ENCODE measurements at regions not wholly inside any gene's neighbourhood (a gene's known extent, or its start where the extent isn't known, plus 50 kb on each side); places are given as distances from the start of the nearest gene placed in this dataset.
"Not testable (repeated sequence)": the region's sequence is repeated elsewhere in the genome, so short reads cannot be mapped to it uniquely, and the experiment has no call there.

- H3K4me3 ChIP-seq (ENCODE audit: control insufficient read depth in 1 of 2, extremely low read depth in 1 of 2, low read length in 1 of 2) = no peak overlapping the region
- H3K4me1 Mint-ChIP-seq = no peaks in the 10 kb centered on the region
- peaks cover 3 to 15% of the 10 kb centered on the region in 2 donors for H3K27me3 Mint-ChIP-seq
- no peaks in the 10 kb centered on the region for H3K36me3 Mint-ChIP-seq
- H3K27ac Mint-ChIP-seq = no peak overlapping the region
- no peak for DNase-seq
- peaks cover 0 to 20% of the 10 kb centered on the region in 2 experiments for H3K27me3 ChIP-seq (replicated peaks in 1 of 2; ENCODE audit: control insufficient read depth in 2 of 2, extremely low read depth in 1 of 2, insufficient read depth in 2 of 2, low read length in 1 of 2)
- no peak overlapping the region for H3K4me3 Mint-ChIP-seq
- CTCF ChIA-PET = no interaction called here
- POLR2A ChIA-PET = no interaction called here
- no peaks in the 10 kb centered on the region for H3K36me3 ChIP-seq (ENCODE audit: control insufficient read depth in 2 of 2, extremely low read depth in 1 of 2, insufficient read depth in 1 of 2, low read length in 1 of 2)
- H3K9me3 Mint-ChIP-seq = no peaks in the 10 kb centered on the region
- H3K9me3 ChIP-seq = no peaks in the 10 kb centered on the region
- H3K27ac ChIP-seq (ENCODE audit: low read length) = no peak overlapping the region
- no peak for ATAC-seq (replicated peaks in 1 of 4)
- H3K4me1 ChIP-seq (ENCODE audit: control insufficient read depth in 1 of 2, extremely low read depth in 1 of 2, insufficient read depth in 2 of 2, low read length in 2 of 2) = no peaks in the 10 kb centered on the region
- 100% methylated on average over 2 of the region's 4 CpGs for WGBS (ENCODE audit: insufficient coverage)
Measured at GRCh38 chr2:196516564-196516963, 123.0 kb upstream of the CCDC150 start.

GRCh38 chr2:196520605-196521004, 118.9 kb upstream of the CCDC150 start:
- no CpG with 5 or more reads among the region's 4 CpGs for WGBS (ENCODE audit: insufficient coverage)
- Mint-ChIP-seq H3K9me3 (no peaks in the 10 kb centered on the region), H3K27me3 (peaks cover 3 to 11% of the 10 kb centered on the region in 2 donors), H3K4me3 (no peak overlapping the region), H3K36me3 (no peaks in the 10 kb centered on the region), H3K27ac (no peak overlapping the region), H3K4me1 (no peaks in the 10 kb centered on the region)
- Histone ChIP-seq H3K9me3 (no peaks in the 10 kb centered on the region), H3K27me3 (replicated peaks in 1 of 2; ENCODE audit: control insufficient read depth in 2 of 2, extremely low read depth in 1 of 2, insufficient read depth in 2 of 2, low read length in 1 of 2) (no peaks in the 10 kb centered on the region), H3K4me3 (ENCODE audit: control insufficient read depth in 1 of 2, extremely low read depth in 1 of 2, low read length in 1 of 2) (no peak overlapping the region), H3K4me1 (ENCODE audit: control insufficient read depth in 1 of 2, extremely low read depth in 1 of 2, insufficient read depth in 2 of 2, low read length in 2 of 2) (no peaks in the 10 kb centered on the region), H3K27ac (ENCODE audit: low read length) (no peak overlapping the region), H3K36me3 (ENCODE audit: control insufficient read depth in 2 of 2, extremely low read depth in 1 of 2, insufficient read depth in 1 of 2, low read length in 1 of 2) (no peaks in the 10 kb centered on the region)
- CTCF ChIA-PET = no interaction called here
- POLR2A ChIA-PET = no interaction called here
- DNase-seq (no peak), ATAC-seq (replicated peaks in 1 of 4) (no peak)

GRCh38 chr2:196526981-196527725, 112.4 kb upstream of the CCDC150 start:
- CTCF ChIA-PET; H3K27me3 ChIP-seq (replicated peaks in 1 of 2; ENCODE audit: control insufficient read depth in 2 of 2, extremely low read depth in 1 of 2, insufficient read depth in 2 of 2, low read length in 1 of 2); H3K4me1 Mint-ChIP-seq; H3K9me3 Mint-ChIP-seq; H3K27ac Mint-ChIP-seq; H3K36me3 Mint-ChIP-seq; DNase-seq; H3K27ac ChIP-seq (ENCODE audit: low read length); H3K4me3 Mint-ChIP-seq; POLR2A ChIA-PET; ATAC-seq (replicated peaks in 1 of 4); H3K4me1 ChIP-seq (ENCODE audit: control insufficient read depth in 1 of 2, extremely low read depth in 1 of 2, insufficient read depth in 2 of 2, low read length in 2 of 2); H3K9me3 ChIP-seq; H3K36me3 ChIP-seq (ENCODE audit: control insufficient read depth in 2 of 2, extremely low read depth in 1 of 2, insufficient read depth in 1 of 2, low read length in 1 of 2); H3K4me3 ChIP-seq (ENCODE audit: control insufficient read depth in 1 of 2, extremely low read depth in 1 of 2, low read length in 1 of 2): not testable (repeated sequence)
- peaks cover 5 to 11% of the 10 kb centered on the region in 2 donors for H3K27me3 Mint-ChIP-seq
- 80% methylated on average over 4 of the region's 28 CpGs for WGBS (ENCODE audit: insufficient coverage)

- peaks cover 5 to 13% of the 10 kb centered on the region in 2 donors for H3K27me3 Mint-ChIP-seq
- peaks cover 0 to 3% of the 10 kb centered on the region in 2 experiments for H3K27me3 ChIP-seq (replicated peaks in 1 of 2; ENCODE audit: control insufficient read depth in 2 of 2, extremely low read depth in 1 of 2, insufficient read depth in 2 of 2, low read length in 1 of 2)
- no peak for ATAC-seq (replicated peaks in 1 of 4)
- H3K4me1 ChIP-seq (ENCODE audit: control insufficient read depth in 1 of 2, extremely low read depth in 1 of 2, insufficient read depth in 2 of 2, low read length in 2 of 2) = no peaks in the 10 kb centered on the region
- H3K27ac Mint-ChIP-seq = no peak overlapping the region
- ChIA-PET POLR2A (no interaction called here), CTCF (no interaction called here)
- H3K4me3 ChIP-seq (ENCODE audit: control insufficient read depth in 1 of 2, extremely low read depth in 1 of 2, low read length in 1 of 2) = no peak overlapping the region
- H3K27ac ChIP-seq (ENCODE audit: low read length) = no peak overlapping the region
- peaks cover 0 to 3% (median 0%) of the 10 kb centered on the region in 3 donors for H3K4me1 Mint-ChIP-seq
- no peaks in the 10 kb centered on the region for H3K9me3 ChIP-seq
- H3K36me3 ChIP-seq (ENCODE audit: control insufficient read depth in 2 of 2, extremely low read depth in 1 of 2, insufficient read depth in 1 of 2, low read length in 1 of 2) = no peaks in the 10 kb centered on the region
- H3K36me3 Mint-ChIP-seq = no peaks in the 10 kb centered on the region
- no peak overlapping the region for H3K4me3 Mint-ChIP-seq
- no peak for DNase-seq
- no peaks in the 10 kb centered on the region for H3K9me3 Mint-ChIP-seq
- no CpG with 5 or more reads among the region's 1 CpG for WGBS (ENCODE audit: insufficient coverage)
Measured at GRCh38 chr2:196528486-196529223, 110.9 kb upstream of the CCDC150 start.

- no peaks in the 10 kb centered on the region for H3K36me3 ChIP-seq (ENCODE audit: control insufficient read depth in 2 of 2, extremely low read depth in 1 of 2, insufficient read depth in 1 of 2, low read length in 1 of 2)
- ChIA-PET POLR2A (no interaction called here), CTCF (no interaction called here)
- H3K27ac Mint-ChIP-seq = no peak overlapping the region
- no peaks in the 10 kb centered on the region for H3K36me3 Mint-ChIP-seq
- no peaks in the 10 kb centered on the region for H3K4me1 ChIP-seq (ENCODE audit: control insufficient read depth in 1 of 2, extremely low read depth in 1 of 2, insufficient read depth in 2 of 2, low read length in 2 of 2)
- peaks cover 0 to 3% (median 0%) of the 10 kb centered on the region in 3 donors for H3K4me1 Mint-ChIP-seq
- no peak overlapping the region for H3K27ac ChIP-seq (ENCODE audit: low read length)
- DNase-seq (no peak), ATAC-seq (replicated peaks in 1 of 4) (no peak)
- H3K4me3 Mint-ChIP-seq = no peak overlapping the region
- no peaks in the 10 kb centered on the region for H3K9me3 ChIP-seq
- H3K27me3 Mint-ChIP-seq = peaks cover 15 to 24% of the 10 kb centered on the region in 2 donors
- no peaks in the 10 kb centered on the region for H3K9me3 Mint-ChIP-seq
- H3K4me3 ChIP-seq (ENCODE audit: control insufficient read depth in 1 of 2, extremely low read depth in 1 of 2, low read length in 1 of 2) = no peak overlapping the region
- no CpG with 5 or more reads among the region's 4 CpGs for WGBS (ENCODE audit: insufficient coverage)
- H3K27me3 ChIP-seq (replicated peaks in 1 of 2; ENCODE audit: control insufficient read depth in 2 of 2, extremely low read depth in 1 of 2, insufficient read depth in 2 of 2, low read length in 1 of 2) = peaks cover 0 to 3% of the 10 kb centered on the region in 2 experiments
Measured at GRCh38 chr2:196530910-196531309, 108.6 kb upstream of the CCDC150 start.

- peaks cover 0 to 3% (median 0%) of the 10 kb centered on the region in 3 donors for H3K4me1 Mint-ChIP-seq
- POLR2A ChIA-PET = no interaction called here
- no peak overlapping the region for H3K4me3 Mint-ChIP-seq
- Histone ChIP-seq H3K4me3 (ENCODE audit: control insufficient read depth in 1 of 2, extremely low read depth in 1 of 2, low read length in 1 of 2) (no peak overlapping the region), H3K27ac (ENCODE audit: low read length) (no peak overlapping the region), H3K9me3 (no peaks in the 10 kb centered on the region), H3K4me1 (ENCODE audit: control insufficient read depth in 1 of 2, extremely low read depth in 1 of 2, insufficient read depth in 2 of 2, low read length in 2 of 2) (no peaks in the 10 kb centered on the region), H3K36me3 (ENCODE audit: control insufficient read depth in 2 of 2, extremely low read depth in 1 of 2, insufficient read depth in 1 of 2, low read length in 1 of 2) (no peaks in the 10 kb centered on the region), H3K27me3 (replicated peaks in 1 of 2; ENCODE audit: control insufficient read depth in 2 of 2, extremely low read depth in 1 of 2, insufficient read depth in 2 of 2, low read length in 1 of 2) (no peaks in the 10 kb centered on the region)
- DNase-seq (no peak), ATAC-seq (replicated peaks in 1 of 4) (no peak)
- WGBS (ENCODE audit: insufficient coverage) = no CpG with 5 or more reads among the region's 3 CpGs
- CTCF ChIA-PET = no interaction called here
- no peaks in the 10 kb centered on the region for H3K9me3 Mint-ChIP-seq
- H3K27me3 Mint-ChIP-seq = peaks cover 13 to 25% of the 10 kb centered on the region in 2 donors
- H3K27ac Mint-ChIP-seq = no peak overlapping the region
- no peaks in the 10 kb centered on the region for H3K36me3 Mint-ChIP-seq
Measured at GRCh38 chr2:196533772-196534397, 105.6 kb upstream of the CCDC150 start.
